ENCODE measurements at regions not wholly inside any gene's neighbourhood (a gene's known extent, or its start where the extent isn't known, plus 50 kb on each side); places are given as distances from the start of the nearest gene placed in this dataset.
"Not testable (repeated sequence)": the region's sequence is repeated elsewhere in the genome, so short reads cannot be mapped to it uniquely, and the experiment has no call there.

DNA sequence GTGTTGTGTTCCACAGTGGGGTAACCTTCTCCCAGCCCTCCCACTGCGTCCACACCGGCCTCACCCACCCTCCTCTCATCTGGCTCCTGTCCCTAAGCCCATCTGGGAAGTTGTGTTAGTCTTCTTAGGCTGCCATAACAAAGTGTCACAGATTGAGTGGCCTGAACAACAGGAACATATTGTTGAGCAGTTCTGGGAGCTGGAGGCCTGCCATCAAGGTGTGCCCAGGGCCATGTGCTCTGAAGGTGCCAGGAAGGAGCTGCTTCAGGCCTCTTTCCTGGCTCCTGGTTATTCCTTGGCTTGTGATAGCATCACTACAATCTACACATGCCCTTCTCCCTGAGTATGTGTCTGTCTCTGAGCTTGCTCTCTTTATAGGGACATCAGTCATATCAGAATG, 327.6 kb upstream of the COBL start:
- no peak for DNase-seq

DNA sequence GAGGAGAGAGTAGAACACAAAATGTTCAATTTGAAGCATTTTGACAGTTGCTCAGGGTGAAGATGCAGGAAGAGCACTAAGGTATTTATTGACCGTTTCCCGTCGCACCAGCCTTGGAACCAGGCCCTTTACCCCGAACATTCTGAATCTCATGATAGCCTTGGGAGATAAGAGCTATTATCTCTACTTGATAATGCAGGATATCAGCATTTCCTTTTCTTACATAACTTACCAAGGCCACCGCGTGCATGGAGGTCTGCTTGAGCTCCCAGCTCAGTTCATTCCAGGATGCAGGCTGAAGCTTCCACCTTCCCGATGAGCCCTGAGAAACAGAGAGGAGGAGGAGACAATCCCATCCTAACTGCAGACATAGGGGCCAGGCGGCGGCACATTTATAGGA, 324.2 kb upstream of the COBL start:
- DNase-seq, result no peak

DNA sequence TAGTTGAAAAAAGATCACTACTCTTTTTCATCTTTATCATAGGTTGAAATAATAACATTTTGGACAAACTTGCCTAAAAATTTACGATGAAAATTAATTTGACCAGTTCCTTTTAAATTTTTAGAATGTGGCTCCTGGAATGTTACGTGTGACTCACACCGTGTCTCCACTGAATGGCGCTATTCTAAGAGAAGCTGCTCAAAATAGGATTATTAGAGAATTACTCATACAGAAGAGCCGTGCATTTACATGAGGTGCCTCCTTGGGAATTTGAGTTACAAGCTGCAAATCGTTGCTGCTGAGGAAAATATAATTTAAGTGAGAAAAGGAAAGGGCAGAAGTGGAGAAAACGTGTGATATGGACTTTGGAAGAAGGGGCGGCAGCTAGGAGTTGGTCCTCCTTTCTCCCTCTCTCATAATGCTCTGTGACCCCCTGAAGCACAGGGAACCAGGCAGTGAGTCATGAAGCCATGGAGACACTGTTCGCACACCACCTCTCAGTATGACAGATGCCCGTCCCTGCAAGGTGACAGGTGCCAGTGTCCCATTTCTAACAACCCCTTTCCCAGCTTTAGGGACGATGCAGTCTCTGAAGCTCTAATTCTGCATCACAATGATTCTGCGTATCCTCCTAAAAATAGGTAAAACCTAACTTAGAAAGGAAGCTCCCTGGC, 323.2 kb upstream of the COBL start:
- DNase-seq, result no peak

DNA sequence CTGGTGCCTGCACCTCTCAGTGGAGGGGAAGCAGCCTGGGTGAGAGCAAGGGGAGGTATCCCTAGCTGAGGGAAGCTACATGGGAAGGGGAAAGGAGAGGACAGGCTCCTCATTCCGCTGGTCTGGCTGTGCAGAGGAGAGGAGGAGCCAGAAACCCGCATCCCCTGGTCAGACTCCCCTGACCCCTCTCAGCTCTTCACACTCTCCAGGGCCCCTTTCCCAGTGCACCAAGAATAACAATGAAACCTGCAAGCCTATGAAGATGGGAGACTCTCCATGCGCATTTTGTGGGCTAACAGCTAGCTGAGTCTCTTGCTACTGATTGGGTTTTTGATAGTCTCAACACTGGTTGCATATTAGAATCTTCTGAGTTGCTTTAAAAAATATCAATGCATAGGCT, 319.9 kb upstream of the COBL start:
- no peak for DNase-seq

DNA sequence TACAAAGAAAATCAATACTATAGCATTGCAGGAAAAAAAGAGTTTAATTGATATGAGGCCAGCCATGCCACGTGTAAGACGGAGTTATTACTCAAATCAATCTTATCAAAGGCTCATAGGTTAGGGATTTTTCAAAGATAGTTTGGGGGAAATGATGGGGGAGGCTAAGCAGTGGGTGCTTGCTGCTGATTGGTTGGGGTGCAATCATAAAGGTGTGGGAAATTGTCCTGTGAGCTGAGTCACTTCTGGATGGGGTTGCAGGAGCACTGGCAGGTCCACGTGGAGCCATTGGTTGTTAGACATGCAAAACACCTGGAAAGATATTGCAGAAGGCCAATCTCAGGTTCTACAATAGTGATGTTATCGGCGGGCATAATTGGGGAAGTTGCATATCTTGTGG, 319.2 kb upstream of the COBL start:
- DNase-seq, result no peak

DNA sequence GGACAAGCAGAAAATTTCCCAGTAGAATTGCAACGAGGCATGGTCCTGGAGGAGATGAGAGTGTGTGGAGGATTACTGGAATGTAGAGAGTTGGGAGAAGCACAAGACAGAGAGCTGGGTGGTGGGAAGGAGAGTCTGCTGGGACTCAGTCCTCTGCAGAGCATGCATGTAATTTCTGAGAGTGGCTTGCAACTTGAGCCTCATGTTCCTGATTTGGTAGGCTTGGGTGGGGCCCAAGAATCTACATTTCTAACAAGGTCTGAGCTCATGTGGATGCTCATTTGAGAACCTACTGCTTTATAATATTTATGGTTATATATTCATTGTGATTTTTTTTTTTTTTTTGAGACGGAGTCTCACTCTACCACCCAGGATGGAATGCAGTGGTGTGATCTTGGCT, 317.9 kb upstream of the COBL start:
- no peak for DNase-seq

DNA sequence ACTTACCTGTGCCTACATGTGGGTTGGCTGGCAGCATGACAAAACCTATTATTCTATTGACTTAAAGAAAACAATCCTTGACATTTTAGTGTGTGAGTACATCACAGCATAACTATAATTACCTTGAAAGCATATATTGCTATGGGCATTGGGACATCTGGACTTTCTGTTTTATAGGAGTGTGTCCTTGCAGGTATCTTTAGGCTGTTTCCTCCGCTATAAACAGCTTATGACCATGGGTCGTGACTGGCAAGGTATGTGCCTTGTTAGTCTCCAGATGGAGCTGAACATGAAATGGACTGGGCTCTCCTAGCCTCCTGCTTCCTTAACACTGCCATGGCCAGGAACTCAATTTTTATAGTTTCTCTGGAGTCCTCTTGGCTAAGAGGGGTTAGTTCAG, 317.4 kb upstream of the COBL start:
- no peak for DNase-seq

DNA sequence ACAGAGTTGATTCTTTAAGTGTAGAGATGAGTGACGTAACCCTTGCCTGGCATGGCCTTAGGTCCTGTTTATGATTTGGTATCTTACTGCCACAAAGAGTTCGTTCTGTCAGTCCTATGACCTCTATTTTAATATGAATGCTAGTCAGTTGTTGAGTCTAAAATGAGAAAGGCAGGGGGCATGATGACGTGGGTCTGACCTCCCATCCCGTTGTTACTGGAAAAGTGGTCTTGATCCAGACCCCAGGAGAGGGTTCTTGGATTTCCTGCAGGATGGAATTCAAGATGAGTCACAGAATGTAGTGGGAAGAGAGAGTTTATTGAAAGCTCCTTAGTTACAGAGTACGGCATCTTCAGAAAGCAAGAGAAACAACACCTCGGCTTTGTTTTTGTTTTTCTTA, 317.0 kb upstream of the COBL start:
- DNase-seq, result no peak

DNA sequence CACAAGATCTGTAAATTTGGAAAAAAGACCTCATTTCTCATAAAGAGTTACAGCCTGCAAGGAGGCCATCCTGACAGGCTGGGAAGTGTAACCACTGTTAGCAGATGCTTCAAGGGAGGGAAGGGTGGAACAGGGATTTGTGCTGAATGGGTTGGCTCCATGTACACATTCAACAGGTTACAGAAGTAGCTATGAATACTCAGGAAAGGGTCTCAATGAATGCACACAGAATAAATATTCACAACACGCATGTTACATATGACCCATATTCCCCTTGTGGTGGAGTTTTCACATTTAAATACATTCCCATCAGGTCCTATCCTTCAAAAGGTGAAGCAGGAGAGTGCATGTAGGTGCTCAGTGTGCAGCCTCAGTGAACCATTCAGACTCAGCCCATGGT, 316.4 kb upstream of the COBL start:
- DNase-seq, result no peak

DNA sequence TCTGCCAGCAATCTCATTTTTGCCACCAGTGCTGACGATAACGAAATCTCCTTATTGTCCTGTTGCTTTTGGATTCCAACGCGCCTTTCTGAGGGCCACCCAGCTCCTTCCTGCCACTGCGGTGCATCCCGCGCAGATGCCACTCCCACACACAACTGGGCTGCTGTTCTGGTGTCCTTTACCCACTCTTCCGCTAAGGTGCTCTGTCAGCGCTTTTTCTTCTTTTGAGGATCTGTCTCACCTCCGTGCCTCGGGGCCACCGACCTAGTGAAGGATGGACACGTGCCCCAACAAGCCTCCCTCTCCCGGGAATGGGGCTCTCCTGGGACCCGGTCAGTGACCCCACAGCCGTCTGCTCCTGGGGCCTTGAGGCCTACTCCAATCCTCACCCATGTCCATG, 314.3 kb upstream of the COBL start:
- DNase-seq, result no peak

DNA sequence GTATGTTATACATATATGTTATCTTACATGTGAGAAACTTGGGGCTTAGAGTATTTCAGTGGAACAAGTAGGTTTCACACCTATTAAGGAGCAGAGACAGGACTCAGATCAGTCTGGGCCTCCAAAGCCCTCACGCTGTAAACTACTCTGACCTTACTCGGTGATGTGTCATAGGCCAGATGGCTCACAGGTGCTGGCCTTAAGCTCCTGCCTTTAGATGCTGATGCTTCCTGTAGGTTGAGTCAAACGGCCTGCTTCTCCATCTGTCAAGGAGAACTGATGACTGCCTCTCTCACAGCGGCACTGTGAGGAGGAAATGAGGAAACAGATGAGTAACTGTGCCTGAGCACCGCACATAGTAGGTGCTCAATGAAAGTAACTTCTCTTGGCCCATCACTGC, 312.6 kb upstream of the COBL start:
- DNase-seq, result no peak

DNA sequence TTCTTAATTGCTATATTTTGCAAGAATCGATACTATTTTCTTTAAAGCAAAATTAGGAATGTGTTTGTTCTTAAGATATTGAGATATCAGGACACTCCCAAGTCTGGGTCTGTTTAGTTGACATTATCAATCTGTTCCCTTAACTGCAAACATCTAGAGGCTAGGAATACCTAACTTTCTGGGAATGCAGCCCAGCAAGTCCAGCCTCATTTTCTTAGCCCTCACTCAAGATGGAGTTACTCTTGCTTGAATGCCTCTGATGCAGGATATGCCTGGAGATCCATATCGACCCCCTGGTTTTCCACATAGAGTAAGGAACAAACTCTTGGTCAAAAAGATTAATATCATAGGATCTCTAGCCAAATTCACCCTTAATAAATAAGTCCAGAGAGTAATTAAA, 305.3 kb upstream of the COBL start:
- no peak for DNase-seq

DNA sequence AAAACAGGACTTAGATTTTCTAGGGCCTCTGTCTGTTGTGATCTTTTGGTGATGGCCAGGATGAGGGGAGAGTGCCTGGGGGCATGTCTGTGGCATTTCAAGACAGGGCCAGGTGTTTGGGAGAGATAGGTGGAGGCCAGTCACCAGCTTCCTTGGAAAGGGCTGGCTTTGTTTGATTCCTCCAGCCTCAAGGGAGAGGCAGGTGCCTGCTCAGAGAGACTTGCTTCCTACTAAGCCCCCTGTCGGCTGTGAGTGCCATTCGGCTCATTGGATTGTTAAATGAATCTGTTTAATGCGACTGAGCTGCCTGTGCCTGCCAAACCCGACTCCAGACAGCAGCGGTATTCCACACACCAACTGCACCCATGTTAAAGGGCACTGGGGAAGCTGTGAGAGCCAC, 304.1 kb upstream of the COBL start:
- no peak for DNase-seq

DNA sequence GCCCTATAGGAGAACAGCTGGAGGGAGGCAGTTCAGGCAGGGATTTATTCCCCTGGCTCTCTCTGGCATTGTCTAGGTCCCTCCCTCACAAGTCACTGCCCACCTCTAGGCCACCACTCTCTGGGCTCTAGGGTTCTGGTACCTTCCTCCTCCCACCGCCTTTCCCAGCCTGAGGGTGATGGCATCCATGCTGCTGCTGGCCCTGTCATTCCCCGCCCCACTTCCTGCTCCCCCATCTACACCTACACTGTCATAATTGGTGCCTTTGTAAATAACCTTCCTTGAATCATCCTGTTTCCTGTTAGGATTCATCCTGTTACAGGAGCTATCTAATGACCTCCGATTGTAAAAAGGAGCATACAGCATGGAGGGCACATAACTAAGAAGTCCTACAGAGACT, 303.3 kb upstream of the COBL start:
- DNase-seq, result no peak

DNA sequence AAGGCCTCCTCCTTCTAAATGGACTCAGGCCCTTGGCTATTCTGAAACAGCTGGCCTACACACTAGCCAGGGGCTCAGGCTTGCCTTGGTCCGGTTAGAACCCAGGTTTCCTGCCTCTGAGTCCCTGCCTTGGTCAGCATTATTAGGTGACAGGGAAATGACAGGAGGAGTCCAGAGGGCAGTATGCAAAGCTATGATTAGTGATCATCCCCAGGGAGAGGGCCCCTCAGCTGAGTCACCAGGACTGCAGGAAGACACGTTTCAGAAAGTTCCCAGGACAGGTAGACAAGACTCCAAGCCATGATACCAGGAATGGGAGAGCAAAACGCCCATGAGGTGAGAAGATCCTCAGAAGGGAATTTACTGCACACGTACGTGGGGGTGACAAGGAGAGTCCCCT, 301.1 kb upstream of the COBL start:
- no peak for DNase-seq

DNA sequence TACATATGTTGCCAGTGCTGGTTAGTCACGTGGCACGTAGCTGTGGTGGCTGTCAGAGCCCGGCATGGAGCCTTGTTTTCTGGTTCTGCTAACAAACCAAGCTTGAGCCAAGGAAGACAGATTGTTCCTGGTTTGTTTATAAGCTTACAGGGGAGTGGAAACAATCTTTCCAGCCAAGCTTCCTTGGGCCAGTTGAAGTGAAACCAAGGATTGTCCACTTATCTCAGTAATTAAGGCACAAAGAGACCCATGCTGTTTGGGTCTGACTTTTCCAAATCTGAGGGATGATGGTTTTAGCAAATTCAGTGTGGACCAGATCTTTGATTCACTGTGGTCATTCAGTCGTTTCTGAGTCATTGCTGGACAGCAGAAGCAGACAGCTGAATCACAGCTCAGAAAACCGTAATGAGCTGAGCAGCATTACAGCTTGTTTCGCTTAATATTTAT, 297.3 kb upstream of the COBL start:
- no peak for DNase-seq

DNA sequence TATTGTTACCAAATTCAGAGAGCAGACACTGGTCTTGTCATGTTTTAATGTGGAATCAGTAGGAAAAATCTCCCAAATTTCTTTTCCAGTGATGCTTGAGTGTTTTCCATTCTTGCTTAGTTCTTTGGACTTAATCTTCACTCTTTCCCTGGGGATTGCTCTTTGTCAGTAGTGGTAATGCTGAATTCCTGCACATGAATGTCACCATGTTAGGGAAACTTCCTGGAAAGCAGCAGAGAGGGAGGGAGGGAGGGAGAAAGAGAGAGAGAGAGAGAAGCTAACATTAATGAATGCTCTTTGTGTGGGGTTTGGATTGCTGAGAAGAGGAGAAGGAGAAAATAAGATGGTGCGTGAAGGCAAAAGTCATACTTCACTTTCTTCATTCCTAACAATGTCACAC, 295.3 kb upstream of the COBL start:
- no peak for DNase-seq

DNA sequence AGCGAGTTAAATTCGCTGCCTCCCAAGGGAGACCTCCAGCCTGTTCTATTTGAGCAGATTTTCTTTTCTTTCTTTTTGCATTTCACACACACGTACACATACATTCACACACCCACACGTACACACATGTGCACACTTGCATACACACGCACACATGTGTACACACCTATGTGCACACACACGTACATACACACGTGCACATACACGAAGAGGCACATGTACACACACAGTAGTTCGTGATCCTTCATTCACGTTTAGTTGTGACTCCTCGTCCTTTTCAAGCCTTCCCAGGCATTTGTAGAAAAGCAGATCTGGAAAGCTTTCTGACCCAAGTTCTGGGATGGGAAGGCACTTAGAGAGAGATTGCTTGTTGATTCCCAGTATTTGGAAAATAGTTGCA, 290.8 kb upstream of the COBL start:
- no peak for DNase-seq

DNA sequence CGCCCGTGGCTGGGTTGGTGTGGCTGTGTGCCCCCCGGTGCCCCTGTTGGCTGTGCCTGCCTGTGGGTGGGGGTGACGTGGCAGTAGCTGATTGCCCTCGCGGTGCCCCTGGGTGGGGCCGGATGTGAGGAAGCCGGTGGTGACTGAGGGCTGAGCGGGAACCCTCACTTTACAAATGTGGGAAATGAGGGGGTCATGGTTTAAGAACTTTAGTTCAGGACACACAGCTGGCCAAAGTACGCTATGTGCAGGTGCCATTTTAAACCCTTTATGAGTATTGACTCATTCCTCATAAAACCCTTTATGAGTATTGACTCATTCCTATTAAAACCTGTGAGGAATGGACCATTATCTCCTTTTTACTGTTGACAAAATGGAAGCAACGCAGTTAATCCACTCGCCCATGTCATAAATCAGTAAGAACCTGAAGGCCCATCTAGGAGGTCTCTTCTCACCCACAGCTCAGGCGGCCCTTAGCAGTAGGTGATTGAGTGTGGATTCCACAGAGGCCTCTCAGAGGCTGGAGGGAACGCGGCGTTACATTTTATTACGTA, 290.1 kb upstream of the COBL start:
- DNase-seq, result no peak

DNA sequence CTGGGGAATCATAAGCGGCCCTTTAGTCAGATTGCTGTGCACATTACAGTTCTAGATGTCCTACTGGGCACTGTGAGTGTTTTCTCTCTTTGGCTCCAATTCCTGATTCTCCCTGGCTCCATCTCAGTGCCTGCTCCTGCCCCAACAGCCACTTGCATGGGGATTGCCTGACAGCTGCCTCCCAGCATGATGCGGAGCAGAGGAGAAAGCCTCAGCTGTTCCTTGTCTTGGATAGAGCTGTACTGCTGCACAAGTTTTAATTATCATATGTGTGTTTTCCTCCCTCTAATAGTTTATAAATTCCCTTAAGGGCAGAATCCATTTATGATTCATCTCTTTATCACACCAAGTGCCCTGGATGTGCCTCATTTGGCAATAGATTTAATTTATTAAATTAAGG, 285.8 kb upstream of the COBL start:
- no peak for DNase-seq

DNA sequence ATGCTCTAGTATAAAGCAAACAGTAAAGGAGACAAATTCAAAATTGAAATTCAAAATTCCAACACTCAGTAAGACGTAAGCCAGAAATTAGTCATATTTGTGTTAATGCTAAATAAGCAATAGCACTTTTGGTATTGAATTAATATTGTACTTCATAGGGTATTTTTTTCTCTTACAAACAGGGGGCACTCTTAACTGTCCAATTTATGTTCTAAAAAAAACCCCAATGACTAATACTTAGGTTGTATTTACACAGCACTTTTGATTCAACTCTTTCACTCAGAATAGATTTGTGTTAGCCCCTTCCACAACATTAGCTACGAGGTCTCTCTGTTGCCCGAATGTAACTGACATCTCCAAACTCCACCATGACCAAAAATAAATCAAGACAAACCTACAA, 284.9 kb upstream of the COBL start:
- DNase-seq, result no peak

DNA sequence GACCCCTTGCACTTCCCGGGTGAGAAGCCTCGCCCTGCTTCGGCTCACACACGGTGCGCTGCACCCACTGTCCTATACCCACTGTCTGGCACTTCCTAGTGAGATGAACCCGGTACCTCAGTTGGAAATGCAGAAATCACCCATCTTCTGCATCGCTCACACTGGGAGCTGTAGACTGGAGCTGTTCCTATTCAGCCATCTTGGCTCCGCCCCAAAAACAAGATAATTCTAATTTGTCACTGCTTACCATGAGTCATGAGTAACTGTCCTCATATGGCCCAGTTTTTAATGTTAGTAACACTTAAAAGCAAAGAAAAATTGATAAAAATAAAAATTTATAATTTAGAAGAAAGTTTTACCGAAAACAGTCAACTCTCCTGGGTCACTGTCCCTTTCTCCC, 283.3 kb upstream of the COBL start:
- not testable (repeated sequence) for DNase-seq

DNA sequence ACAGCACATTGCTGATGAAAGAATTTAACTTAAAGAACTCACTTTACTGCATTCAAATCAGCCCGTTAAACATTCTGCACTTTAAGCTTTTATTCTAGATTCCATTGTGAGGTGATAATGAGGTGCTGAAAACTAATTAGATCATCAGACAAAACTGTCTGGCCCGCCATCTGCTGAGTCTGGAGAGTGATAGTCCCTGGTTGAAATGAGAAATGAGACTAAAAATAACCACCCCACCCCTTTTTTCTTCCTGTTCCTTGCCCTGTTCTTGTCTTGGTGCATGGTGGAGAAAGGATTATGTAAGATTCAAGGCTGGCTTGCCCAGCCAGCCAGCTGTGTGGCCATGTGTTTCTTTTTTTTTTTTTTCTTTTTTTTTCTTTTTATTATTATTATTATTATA, 277.0 kb upstream of the COBL start:
- no peak for DNase-seq

DNA sequence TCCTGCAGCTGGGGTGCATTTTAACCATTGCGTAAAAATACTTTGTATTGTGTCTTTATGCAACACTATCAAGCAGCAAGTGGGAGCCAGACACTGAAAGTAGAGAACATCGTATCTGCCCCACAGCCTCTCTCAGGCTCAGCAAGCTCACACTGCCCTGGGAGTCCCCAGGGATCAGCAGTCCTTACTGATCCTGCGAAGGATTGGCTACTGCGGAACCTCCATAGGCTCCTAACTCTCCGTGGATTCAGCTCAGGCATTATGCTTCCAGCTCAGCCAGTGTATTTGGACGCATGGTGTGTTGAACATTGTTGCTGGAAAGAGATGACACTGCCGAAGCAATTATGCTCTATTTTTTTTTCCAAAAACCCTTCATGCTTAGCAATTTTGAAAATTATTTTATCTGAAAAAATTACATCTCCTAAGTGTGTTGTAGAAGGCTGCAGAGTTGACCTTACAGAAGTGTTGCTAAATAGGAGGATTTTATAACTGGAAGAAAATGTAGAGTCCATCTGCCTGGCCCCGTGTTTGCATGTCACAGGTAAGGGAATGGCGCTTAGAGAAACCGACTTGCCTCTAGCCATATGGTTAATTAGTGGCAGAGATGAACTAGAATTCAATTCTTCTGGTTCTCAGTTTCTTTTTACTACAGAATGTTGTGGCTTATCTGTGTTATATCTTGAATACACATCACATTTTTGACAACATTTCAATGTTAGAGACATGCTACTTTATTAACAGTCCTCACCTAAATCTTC, 276.4 kb upstream of the COBL start:
- DNase-seq, result no peak

DNA sequence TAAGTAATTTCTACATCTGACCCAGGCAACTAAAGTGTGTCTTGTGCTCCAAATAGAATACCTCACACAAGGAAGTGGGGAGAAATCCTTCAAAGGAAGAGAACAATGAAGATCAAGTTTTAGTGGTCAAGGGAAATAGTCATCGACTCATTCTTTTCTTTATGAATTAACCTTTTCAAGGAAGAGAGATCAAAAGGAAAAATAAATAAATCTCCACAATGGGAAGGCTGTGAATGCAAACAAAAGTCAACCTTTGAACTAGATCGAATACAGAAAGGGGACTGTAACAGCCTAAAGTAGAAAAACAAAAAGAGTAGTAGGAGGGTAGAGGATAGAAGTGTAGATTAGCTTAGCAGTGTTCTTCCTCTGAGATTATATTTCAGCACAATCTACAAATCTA, 274.6 kb upstream of the COBL start:
- no peak for DNase-seq
